Astrocyte (in vitro differentiated cells and primary cell): ENCODE measurements at regions not wholly inside any gene's neighbourhood (a gene's known extent, or its start where the extent isn't known, plus 50 kb on each side); places are given as distances from the start of the nearest gene placed in this dataset.

ENCODE experiments used
- DNase-seq: peaks from one replicate; pipeline ENCODE4 v3.0.0-alpha.2; 2010; ENCODE audit warnings: low read depth
- FAIRE-seq: peaks from 2 replicates; lab custom pipeline; 2011; peaks lifted over from hg19 to GRCh38; lab: Jason Lieb, UNC
- H2AFZ ChIP-seq: 2 replicates; pipeline ENCODE4 v1.6.0; 2012; ENCODE audit warnings: low read depth, low read length, inconsistent platforms
- H3K27ac ChIP-seq: 2 replicates; pipeline ENCODE4 v1.5.1; 2011; ENCODE audit warnings: low read depth, low read length, inconsistent platforms
- H3K27me3 ChIP-seq: 2 replicates; pipeline ENCODE4 v1.6.0; 2011; ENCODE audit warnings: low read length, inconsistent platforms; ENCODE audit not compliant: insufficient read depth
- H3K36me3 ChIP-seq: 2 replicates; pipeline ENCODE4 v1.5.1; 2011; ENCODE audit warnings: low read length, inconsistent platforms; ENCODE audit not compliant: insufficient read depth
- H3K4me1 ChIP-seq: 2 replicates; pipeline ENCODE4 v1.5.1; 2011; ENCODE audit warnings: low read length, inconsistent platforms; ENCODE audit not compliant: insufficient read depth
- H3K4me2 ChIP-seq: 2 replicates; pipeline ENCODE4 v1.6.0; 2012; ENCODE audit warnings: low read length, inconsistent platforms
- H3K4me3 ChIP-seq: 2 replicates; pipeline ENCODE4 v1.5.1; 2011; ENCODE audit warnings: low read depth, mild to moderate bottlenecking, low read length, inconsistent platforms; ENCODE audit not compliant: insufficient read depth
- H3K79me2 ChIP-seq: 2 replicates; pipeline ENCODE4 v1.6.0; 2012; ENCODE audit warnings: mild to moderate bottlenecking, low read length, inconsistent platforms; ENCODE audit not compliant: insufficient read depth
- H3K9ac ChIP-seq: 2 replicates; pipeline ENCODE4 v1.6.0; 2012; ENCODE audit warnings: mild to moderate bottlenecking, low read length, inconsistent platforms
- H3K9me3 ChIP-seq: 2 replicates; pipeline ENCODE4 v1.5.1; 2012; ENCODE audit warnings: low read depth, mild to moderate bottlenecking, low read length, inconsistent platforms; ENCODE audit not compliant: insufficient read depth
- H4K20me1 ChIP-seq: 2 replicates; pipeline ENCODE4 v1.6.0; 2012; ENCODE audit warnings: low read length, inconsistent platforms; ENCODE audit not compliant: insufficient read depth
- H3K27ac Mint-ChIP-seq: one replicate; pipeline ENCODE4 v1.8.0; 2021; ENCODE audit warnings: mild to moderate bottlenecking, mixed read lengths; ENCODE audit not compliant: unreplicated experiment
- H3K27me3 Mint-ChIP-seq: one replicate; pipeline ENCODE4 v1.8.0; 2021; ENCODE audit warnings: low read depth, mixed read lengths; ENCODE audit not compliant: unreplicated experiment
- H3K36me3 Mint-ChIP-seq: one replicate; pipeline ENCODE4 v1.8.0; 2021; ENCODE audit warnings: low read depth, mixed read lengths; ENCODE audit not compliant: unreplicated experiment
- H3K4me1 Mint-ChIP-seq: one replicate; pipeline ENCODE4 v1.8.0; 2021; ENCODE audit warnings: low read depth, mixed read lengths; ENCODE audit not compliant: unreplicated experiment
- H3K4me3 Mint-ChIP-seq: one replicate; pipeline ENCODE4 v1.8.0; 2021; ENCODE audit warnings: mild to moderate bottlenecking, moderate library complexity, mixed read lengths; ENCODE audit not compliant: unreplicated experiment
- H3K9me3 Mint-ChIP-seq: one replicate; pipeline ENCODE4 v1.8.0; 2021; ENCODE audit warnings: mild to moderate bottlenecking, mixed read lengths; ENCODE audit not compliant: unreplicated experiment
- EZH2 ChIP-seq: IDR thresholded peaks from 2 replicates; pipeline ENCODE4 v1.6.1; 2012; ENCODE audit warnings: mild to moderate bottlenecking, low read length, inconsistent platforms; ENCODE audit not compliant: insufficient read depth
- TF ChIP-seq, protein P1 (sequence below): IDR thresholded peaks from 2 replicates; pipeline ENCODE4 v1.5.1; 2011; ENCODE audit warnings: low read depth, mild to moderate bottlenecking, inconsistent platforms, low read length, moderate library complexity; ENCODE audit not compliant: insufficient read depth

DNA sequence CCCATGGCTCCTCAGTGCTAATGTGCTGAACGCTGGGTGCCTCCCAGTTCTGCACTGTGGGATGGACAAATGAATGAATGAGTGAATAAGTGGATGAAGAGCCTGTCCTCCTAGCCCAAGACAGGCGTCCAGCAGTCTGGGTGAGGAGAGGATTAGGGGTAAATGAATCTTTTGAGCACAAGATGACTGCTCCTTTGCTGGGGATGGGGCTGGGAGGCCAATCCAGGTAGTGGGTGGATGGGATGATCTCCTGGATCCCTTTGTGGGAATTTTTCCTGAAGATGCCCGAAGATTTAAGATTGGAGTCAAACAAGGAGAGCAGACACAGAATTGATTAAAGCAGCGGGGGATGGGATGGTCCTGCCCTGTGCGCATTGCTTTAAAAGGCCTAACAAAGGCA, 65.3 kb upstream of the MLN start:
- H3K27ac Mint-ChIP-seq = no peak overlapping the region
- no peaks in the 10 kb centered on the region for H3K9me3 ChIP-seq
- no peaks in the 10 kb centered on the region for H3K4me1 ChIP-seq
- H2AFZ ChIP-seq = no peak overlapping the region
- peaks cover 7% of the 10 kb centered on the region for H3K9me3 Mint-ChIP-seq
- TF ChIP-seq, protein P1, sequence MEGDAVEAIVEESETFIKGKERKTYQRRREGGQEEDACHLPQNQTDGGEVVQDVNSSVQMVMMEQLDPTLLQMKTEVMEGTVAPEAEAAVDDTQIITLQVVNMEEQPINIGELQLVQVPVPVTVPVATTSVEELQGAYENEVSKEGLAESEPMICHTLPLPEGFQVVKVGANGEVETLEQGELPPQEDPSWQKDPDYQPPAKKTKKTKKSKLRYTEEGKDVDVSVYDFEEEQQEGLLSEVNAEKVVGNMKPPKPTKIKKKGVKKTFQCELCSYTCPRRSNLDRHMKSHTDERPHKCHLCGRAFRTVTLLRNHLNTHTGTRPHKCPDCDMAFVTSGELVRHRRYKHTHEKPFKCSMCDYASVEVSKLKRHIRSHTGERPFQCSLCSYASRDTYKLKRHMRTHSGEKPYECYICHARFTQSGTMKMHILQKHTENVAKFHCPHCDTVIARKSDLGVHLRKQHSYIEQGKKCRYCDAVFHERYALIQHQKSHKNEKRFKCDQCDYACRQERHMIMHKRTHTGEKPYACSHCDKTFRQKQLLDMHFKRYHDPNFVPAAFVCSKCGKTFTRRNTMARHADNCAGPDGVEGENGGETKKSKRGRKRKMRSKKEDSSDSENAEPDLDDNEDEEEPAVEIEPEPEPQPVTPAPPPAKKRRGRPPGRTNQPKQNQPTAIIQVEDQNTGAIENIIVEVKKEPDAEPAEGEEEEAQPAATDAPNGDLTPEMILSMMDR = no peak
- TF ChIP-seq EZH2 = no peak
- peaks cover 32% of the 10 kb centered on the region for H3K27me3 Mint-ChIP-seq
- DNase-seq = no peak
- no peaks in the 10 kb centered on the region for H3K36me3 ChIP-seq
- H3K4me1 Mint-ChIP-seq = peaks cover 1% of the 10 kb centered on the region
- no peak overlapping the region for H3K9ac ChIP-seq
- no peak for FAIRE-seq
- H3K4me3 ChIP-seq = no peak overlapping the region
- no peaks in the 10 kb centered on the region for H4K20me1 ChIP-seq
- H3K27ac ChIP-seq = no peak overlapping the region
- no peaks in the 10 kb centered on the region for H3K79me2 ChIP-seq
- no peaks in the 10 kb centered on the region for H3K36me3 Mint-ChIP-seq
- H3K4me2 ChIP-seq = no peak overlapping the region
- H3K4me3 Mint-ChIP-seq = no peak overlapping the region
- peaks cover 6% of the 10 kb centered on the region for H3K27me3 ChIP-seq

DNA sequence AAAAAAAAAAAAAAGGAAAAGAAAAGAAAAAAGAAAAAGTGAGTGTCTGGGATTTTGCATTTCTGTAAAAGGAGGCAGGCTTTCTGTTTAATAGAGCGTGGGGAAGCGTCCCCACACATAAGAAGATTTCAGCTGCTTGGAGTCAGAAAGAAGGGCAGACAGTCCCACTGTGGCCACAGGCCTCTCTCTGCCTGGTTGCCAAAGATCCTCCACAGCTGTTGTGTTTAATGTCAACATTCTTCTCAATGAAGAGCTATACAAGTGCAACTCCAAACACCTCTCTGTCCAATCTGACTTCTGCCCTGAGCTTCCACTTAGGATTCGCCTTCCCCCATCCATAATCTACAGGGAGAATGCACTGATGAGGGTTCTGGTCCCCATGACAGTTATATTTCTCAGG, 64.3 kb upstream of the MLN start:
- DNase-seq = no peak

DNA sequence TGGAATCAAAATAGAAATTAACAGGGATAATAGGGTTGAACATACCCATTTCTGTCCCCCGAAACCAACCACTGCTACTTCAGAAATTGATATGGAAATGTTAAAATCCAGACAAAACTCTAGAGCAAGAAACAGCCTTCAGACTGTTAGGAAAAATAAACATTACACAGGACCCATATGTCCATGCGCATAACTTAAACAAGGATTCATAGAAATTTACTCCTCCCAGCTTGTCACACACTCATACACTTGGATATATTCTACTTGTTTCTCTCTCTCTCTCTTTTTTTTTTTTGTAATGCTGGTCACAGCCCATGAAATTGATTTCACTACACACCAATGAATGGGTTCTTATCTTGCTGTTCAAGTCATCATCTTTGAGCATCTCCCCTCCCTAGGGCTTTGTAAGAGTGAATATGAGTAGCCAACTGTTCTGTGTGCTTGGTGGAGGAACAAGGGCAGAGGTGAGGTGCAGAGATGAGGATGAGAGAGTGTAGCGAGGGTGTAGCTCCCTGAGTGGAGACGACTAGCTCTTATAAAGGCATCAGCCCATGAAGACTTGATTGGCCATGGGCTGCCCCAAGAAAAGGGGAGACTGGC, 61.8 kb upstream of the MLN start:
- DNase-seq = no peak
- no peaks in the 10 kb centered on the region for H4K20me1 ChIP-seq
- no peaks in the 10 kb centered on the region for H3K9me3 ChIP-seq
- no peak overlapping the region for H3K9ac ChIP-seq
- Mint-ChIP-seq H3K4me3 (no peak overlapping the region), H3K4me1 (peaks cover 7% of the 10 kb centered on the region), H3K27ac (no peak overlapping the region), H3K36me3 (peaks cover 4% of the 10 kb centered on the region), H3K27me3 (peaks cover 26% of the 10 kb centered on the region), H3K9me3 (peaks cover 5% of the 10 kb centered on the region)
- no peak overlapping the region for H3K4me2 ChIP-seq
- peaks cover 5% of the 10 kb centered on the region for H3K27me3 ChIP-seq
- TF ChIP-seq, protein P1 = no peak
- no peak for TF ChIP-seq EZH2
- H2AFZ ChIP-seq = no peak overlapping the region
- no peak overlapping the region for H3K4me3 ChIP-seq
- no peaks in the 10 kb centered on the region for H3K4me1 ChIP-seq
- no peak overlapping the region for H3K27ac ChIP-seq
- H3K36me3 ChIP-seq = no peaks in the 10 kb centered on the region
- no peaks in the 10 kb centered on the region for H3K79me2 ChIP-seq
- no peak for FAIRE-seq

More for the DNA sequence above, 64.3 kb upstream of the MLN start:
- H3K4me1 Mint-ChIP-seq = peaks cover 4% of the 10 kb centered on the region
- H3K4me3 Mint-ChIP-seq = no peak overlapping the region
- no peak overlapping the region for H3K4me3 ChIP-seq
- FAIRE-seq = no peak
- H3K4me2 ChIP-seq = no peak overlapping the region
- no peaks in the 10 kb centered on the region for H3K36me3 ChIP-seq
- H3K27ac Mint-ChIP-seq = no peak overlapping the region
- H3K9me3 Mint-ChIP-seq = peaks cover 7% of the 10 kb centered on the region
- H2AFZ ChIP-seq = no peak overlapping the region
- H3K9ac ChIP-seq = no peak overlapping the region
- TF ChIP-seq EZH2 = no peak
- TF ChIP-seq, protein P1 = no peak
- H3K27me3 ChIP-seq = peaks cover 6% of the 10 kb centered on the region
- H3K27me3 Mint-ChIP-seq = peaks cover 30% of the 10 kb centered on the region
- H3K36me3 Mint-ChIP-seq = no peaks in the 10 kb centered on the region
- no peaks in the 10 kb centered on the region for H3K79me2 ChIP-seq
- no peaks in the 10 kb centered on the region for H3K9me3 ChIP-seq
- H3K27ac ChIP-seq = no peak overlapping the region
- no peaks in the 10 kb centered on the region for H4K20me1 ChIP-seq
- no peaks in the 10 kb centered on the region for H3K4me1 ChIP-seq
